ENCODE measurements at regions not wholly inside any gene's neighbourhood (a gene's known extent, or its start where the extent isn't known, plus 50 kb on each side); places are given as distances from the start of the nearest gene placed in this dataset.

- TF ChIP-seq EZH2 (IDR thresholded peaks at IDR 0.05; ENCODE audit: low read length) (no peak), CTCF (optimal IDR thresholded peaks at IDR 0.05 in 1 of 3, IDR thresholded peaks at IDR 0.05 in 1 of 3, conservative IDR thresholded peaks at IDR 0.05 in 1 of 3; ENCODE audit: extremely low read depth in 1 of 3, insufficient read depth in 2 of 3, low read length in 3 of 3) (no peak)
- Histone ChIP-seq H3K9ac (ENCODE audit: control insufficient read depth, extremely low read depth, insufficient read depth, low read length) (no peak overlapping the region), H3K9me1 (ENCODE audit: control insufficient read depth, extremely low read depth, insufficient read depth, low read length) (no peaks in the 10 kb centered on the region), H2AFZ (ENCODE audit: control insufficient read depth, low read length) (no peak overlapping the region), H3K4me2 (ENCODE audit: control insufficient read depth, extremely low read depth, insufficient read depth, low read depth, low read length) (no peak overlapping the region), H3K9me3 (ENCODE audit: control insufficient read depth, low read depth, low read length) (no peaks in the 10 kb centered on the region), H3K27ac (ENCODE audit: control insufficient read depth, insufficient read depth, low read length) (no peak overlapping the region), H3K4me1 (ENCODE audit: control insufficient read depth, extremely low read depth, insufficient read depth, low read length) (no peaks in the 10 kb centered on the region), H4K20me1 (ENCODE audit: control insufficient read depth, extremely low read depth, insufficient read depth, low read length) (no peaks in the 10 kb centered on the region), H3K27me3 (ENCODE audit: control insufficient read depth, extremely low read depth, insufficient read depth, low read length) (no peaks in the 10 kb centered on the region), H3K36me3 (ENCODE audit: control insufficient read depth in 2 of 2, extremely low read depth in 1 of 2, insufficient read depth in 2 of 2, low read length in 2 of 2) (no peaks in the 10 kb centered on the region), H3K4me3 (ENCODE audit: control insufficient read depth in 2 of 3, extremely low read depth in 1 of 3, insufficient read depth in 2 of 3, low read depth in 1 of 3, low read length in 3 of 3) (no peak overlapping the region), H3K79me2 (ENCODE audit: control insufficient read depth, insufficient read depth, low read length) (no peaks in the 10 kb centered on the region)
- dilution Hi-C loops (cut with MboI; ENCODE audit: extremely low pct_ligation_motif_present, low sequenced_read_pairs): no loop called here
- FAIRE-seq (no peak), DNase-seq (ENCODE audit: low read depth, low spot score) (no peak)
Measured at GRCh38 chr6:21881969-21882465, 288.5 kb downstream of the SOX4 start.

GRCh38 chr6:21883595-21884328 is 290.2 kb downstream of the SOX4 start:
- dilution Hi-C loops (cut with MboI; ENCODE audit: extremely low pct_ligation_motif_present, low sequenced_read_pairs): no loop called here
- H3K9ac ChIP-seq (ENCODE audit: control insufficient read depth, extremely low read depth, insufficient read depth, low read length): no peak overlapping the region
- no peak for FAIRE-seq
- H3K79me2 ChIP-seq (ENCODE audit: control insufficient read depth, insufficient read depth, low read length): no peaks in the 10 kb centered on the region
- H3K4me3 ChIP-seq (ENCODE audit: control insufficient read depth in 2 of 3, extremely low read depth in 1 of 3, insufficient read depth in 2 of 3, low read depth in 1 of 3, low read length in 3 of 3): no peak overlapping the region
- H4K20me1 ChIP-seq (ENCODE audit: control insufficient read depth, extremely low read depth, insufficient read depth, low read length): no peaks in the 10 kb centered on the region
- H3K27me3 ChIP-seq (ENCODE audit: control insufficient read depth, extremely low read depth, insufficient read depth, low read length): no peaks in the 10 kb centered on the region
- TF ChIP-seq EZH2 (IDR thresholded peaks at IDR 0.05; ENCODE audit: low read length) (no peak), CTCF (optimal IDR thresholded peaks at IDR 0.05 in 1 of 3, IDR thresholded peaks at IDR 0.05 in 1 of 3, conservative IDR thresholded peaks at IDR 0.05 in 1 of 3; ENCODE audit: extremely low read depth in 1 of 3, insufficient read depth in 2 of 3, low read length in 3 of 3) (no peak)
- DNase-seq (ENCODE audit: low read depth, low spot score): no peak
- no peaks in the 10 kb centered on the region for H3K4me1 ChIP-seq (ENCODE audit: control insufficient read depth, extremely low read depth, insufficient read depth, low read length)
- H3K36me3 ChIP-seq (ENCODE audit: control insufficient read depth in 2 of 2, extremely low read depth in 1 of 2, insufficient read depth in 2 of 2, low read length in 2 of 2): no peaks in the 10 kb centered on the region
- H2AFZ ChIP-seq (ENCODE audit: control insufficient read depth, low read length): no peak overlapping the region
- H3K27ac ChIP-seq (ENCODE audit: control insufficient read depth, insufficient read depth, low read length): no peak overlapping the region
- H3K9me1 ChIP-seq (ENCODE audit: control insufficient read depth, extremely low read depth, insufficient read depth, low read length): no peaks in the 10 kb centered on the region
- H3K9me3 ChIP-seq (ENCODE audit: control insufficient read depth, low read depth, low read length): no peaks in the 10 kb centered on the region
- H3K4me2 ChIP-seq (ENCODE audit: control insufficient read depth, extremely low read depth, insufficient read depth, low read depth, low read length): no peak overlapping the region

Data from keratinocyte (primary cell).